Uterus (tissue), 2 donors: ENCODE measurements at regions not wholly inside any gene's neighbourhood (a gene's known extent, or its start where the extent isn't known, plus 50 kb on each side); places are given as distances from the start of the nearest gene placed in this dataset.

Source experiments
- CTCF ChIP-seq, 4 experiments: fragments of 200-600 bp in 2 of 4; fragments of 450-650 bp in 2 of 4; sonication (generic) in 2 of 4; IDR thresholded peaks; one replicate each; pipeline ENCODE4 v1.5.1; 2016 to 2019; ENCODE audit warnings: antibody characterized with exemption in 4 of 4, mild to moderate bottlenecking in 2 of 4, moderate library complexity in 1 of 4
- POLR2A ChIP-seq, 2 donors: fragments of 450-650 bp; IDR thresholded peaks; one replicate each; pipeline ENCODE4 v1.6.1; 2016; ENCODE audit warnings: antibody characterized with exemption in 2 of 2, mild to moderate bottlenecking in 1 of 2, moderate library complexity in 1 of 2

GRCh38 chr21:36532769-36533467 is 53.0 kb upstream of the CLDN14 start:
- TF ChIP-seq CTCF (IDR thresholded peaks at IDR 0.05) (no peak), POLR2A (IDR thresholded peaks at IDR 0.05) (no peak)
